ENCODE measurements at regions not wholly inside any gene's neighbourhood (a gene's known extent, or its start where the extent isn't known, plus 50 kb on each side); places are given as distances from the start of the nearest gene placed in this dataset.

- DNase-seq, result no peak
Observed at GRCh38 chr9:12933957-12934356, 159.1 kb downstream of the LURAP1L start.

- DNase-seq, result no peak
Observed at GRCh38 chr9:12934545-12935272, 159.9 kb downstream of the LURAP1L start.

- no peak for DNase-seq
Observed at GRCh38 chr9:12935714-12936113, 160.9 kb downstream of the LURAP1L start.

- no peak for DNase-seq
Observed at GRCh38 chr9:12954441-12954840, 179.6 kb downstream of the LURAP1L start.

- no peak for DNase-seq
Observed at GRCh38 chr9:12955510-12956163, 180.8 kb downstream of the LURAP1L start.

GRCh38 chr9:12956261-12956660 is 181.4 kb downstream of the LURAP1L start:
- DNase-seq, result no peak

- no peak for DNase-seq
Observed at GRCh38 chr9:12956805-12957204, 182.0 kb downstream of the LURAP1L start.

GRCh38 chr9:12958279-12958678 is 183.5 kb downstream of the LURAP1L start:
- DNase-seq, result no peak

GRCh38 chr9:12958708-12959107 is 183.9 kb downstream of the LURAP1L start:
- DNase-seq, result no peak

- no peak for DNase-seq
Observed at GRCh38 chr9:12961276-12961809, 186.5 kb downstream of the LURAP1L start.

- no peak for DNase-seq
Observed at GRCh38 chr9:12963537-12963936, 188.7 kb downstream of the LURAP1L start.

GRCh38 chr9:12964271-12964670 is 189.5 kb downstream of the LURAP1L start:
- DNase-seq, result no peak

- DNase-seq, result no peak
Observed at GRCh38 chr9:12965303-12965702, 190.5 kb downstream of the LURAP1L start.

GRCh38 chr9:12968093-12968492 is 193.3 kb downstream of the LURAP1L start:
- no peak for DNase-seq

- DNase-seq, result no peak
Observed at GRCh38 chr9:12972608-12973589, 198.1 kb downstream of the LURAP1L start.

GRCh38 chr9:12973710-12974109 is 198.9 kb downstream of the LURAP1L start:
- DNase-seq, result no peak

- no peak for DNase-seq
Observed at GRCh38 chr9:12974671-12975070, 199.9 kb downstream of the LURAP1L start.

GRCh38 chr9:12975496-12975895 is 200.7 kb downstream of the LURAP1L start:
- DNase-seq, result no peak

- DNase-seq, result no peak
Observed at GRCh38 chr9:12980085-12980851, 205.4 kb downstream of the LURAP1L start.

GRCh38 chr9:12988258-12988657 is 213.4 kb downstream of the LURAP1L start:
- no peak for DNase-seq

- no peak for DNase-seq
Observed at GRCh38 chr9:12989669-12990068, 214.8 kb downstream of the LURAP1L start.
